ENCODE measurements at regions not wholly inside any gene's neighbourhood (a gene's known extent, or its start where the extent isn't known, plus 50 kb on each side); places are given as distances from the start of the nearest gene placed in this dataset.
"Not testable (repeated sequence)": the region's sequence is repeated elsewhere in the genome, so short reads cannot be mapped to it uniquely, and the experiment has no call there.

- FAIRE-seq; H3K4me1 ChIP-seq (ENCODE audit: control insufficient read depth in 2 of 3, insufficient read depth in 2 of 3, low read depth in 1 of 3, low read length in 3 of 3); H3K4me3 ChIP-seq (ENCODE audit: low read length in 3 of 3); H3K9me3 ChIP-seq (ENCODE audit: control insufficient read depth in 2 of 3, insufficient read depth in 1 of 3, low read length in 3 of 3); H3K9ac ChIP-seq (ENCODE audit: low read length in 3 of 3); H3K27ac ChIP-seq (ENCODE audit: low read depth in 2 of 2, low read length in 2 of 2); H3K27me3 ChIP-seq (ENCODE audit: control insufficient read depth, insufficient read depth, low read length); H3K36me3 ChIP-seq (ENCODE audit: control insufficient read depth in 2 of 3, insufficient read depth in 3 of 3, low read length in 3 of 3); DNase-seq; intact Hi-C loops (cut with DNase I): not testable (repeated sequence)
Measured at GRCh38 chr1:199032479-199032878, 393.6 kb downstream of the PTPRC start.

- no peaks in the 10 kb centered on the region for H3K36me3 ChIP-seq (ENCODE audit: control insufficient read depth in 2 of 3, insufficient read depth in 3 of 3, low read length in 3 of 3)
- H3K27ac ChIP-seq (ENCODE audit: low read depth in 2 of 2, low read length in 2 of 2): no peak overlapping the region
- no peak overlapping the region for H3K4me3 ChIP-seq (ENCODE audit: low read length in 3 of 3)
- DNase-seq (no peak), FAIRE-seq (no peak)
- TF ChIP-seq CTCF (IDR thresholded peaks at IDR 0.05; ENCODE audit: borderline replicate concordance, extremely low read depth, insufficient read depth): no peak
- H3K9ac ChIP-seq (ENCODE audit: low read length in 3 of 3): no peak overlapping the region
- H3K27me3 ChIP-seq (ENCODE audit: control insufficient read depth, insufficient read depth, low read length): no peaks in the 10 kb centered on the region
- H3K4me1 ChIP-seq (ENCODE audit: control insufficient read depth in 2 of 3, insufficient read depth in 2 of 3, low read depth in 1 of 3, low read length in 3 of 3): no peaks in the 10 kb centered on the region
- intact Hi-C loops (cut with DNase I): no loop called here
- H3K9me3 ChIP-seq (ENCODE audit: control insufficient read depth in 2 of 3, insufficient read depth in 1 of 3, low read length in 3 of 3): no peaks in the 10 kb centered on the region
Measured at GRCh38 chr1:199033661-199034060, 394.8 kb downstream of the PTPRC start.

- FAIRE-seq: no peak
- no peak for TF ChIP-seq CTCF (IDR thresholded peaks at IDR 0.05; ENCODE audit: borderline replicate concordance, extremely low read depth, insufficient read depth)
- Histone ChIP-seq H3K36me3 (ENCODE audit: control insufficient read depth in 2 of 3, insufficient read depth in 3 of 3, low read length in 3 of 3) (no peaks in the 10 kb centered on the region), H3K9ac (ENCODE audit: low read length in 3 of 3) (no peak overlapping the region), H3K4me1 (ENCODE audit: control insufficient read depth in 2 of 3, insufficient read depth in 2 of 3, low read depth in 1 of 3, low read length in 3 of 3) (no peaks in the 10 kb centered on the region), H3K4me3 (ENCODE audit: low read length in 3 of 3) (no peak overlapping the region), H3K27me3 (ENCODE audit: control insufficient read depth, insufficient read depth, low read length) (no peaks in the 10 kb centered on the region), H3K9me3 (ENCODE audit: control insufficient read depth in 2 of 3, insufficient read depth in 1 of 3, low read length in 3 of 3) (no peaks in the 10 kb centered on the region), H3K27ac (ENCODE audit: low read depth in 2 of 2, low read length in 2 of 2) (no peak overlapping the region)
- intact Hi-C loops (cut with DNase I): no loop called here
- DNase-seq: no peak
Measured at GRCh38 chr1:199038156-199038555, 399.3 kb downstream of the PTPRC start.

- H3K9ac ChIP-seq (ENCODE audit: low read length in 3 of 3): no peak overlapping the region
- H3K27me3 ChIP-seq (ENCODE audit: control insufficient read depth, insufficient read depth, low read length): no peaks in the 10 kb centered on the region
- intact Hi-C loops (cut with DNase I): no loop called here
- no peak for FAIRE-seq
- no peak for DNase-seq
- H3K4me3 ChIP-seq (ENCODE audit: low read length in 3 of 3): no peak overlapping the region
- no peak overlapping the region for H3K27ac ChIP-seq (ENCODE audit: low read depth in 2 of 2, low read length in 2 of 2)
- H3K4me1 ChIP-seq (ENCODE audit: control insufficient read depth in 2 of 3, insufficient read depth in 2 of 3, low read depth in 1 of 3, low read length in 3 of 3): no peaks in the 10 kb centered on the region
- no peak for TF ChIP-seq CTCF (IDR thresholded peaks at IDR 0.05; ENCODE audit: borderline replicate concordance, extremely low read depth, insufficient read depth)
- H3K9me3 ChIP-seq (ENCODE audit: control insufficient read depth in 2 of 3, insufficient read depth in 1 of 3, low read length in 3 of 3): no peaks in the 10 kb centered on the region
- no peaks in the 10 kb centered on the region for H3K36me3 ChIP-seq (ENCODE audit: control insufficient read depth in 2 of 3, insufficient read depth in 3 of 3, low read length in 3 of 3)
Measured at GRCh38 chr1:199040076-199040905, 401.5 kb downstream of the PTPRC start.

Data from kidney (tissue), 13 donors.